ENCODE measurements at regions not wholly inside any gene's neighbourhood (a gene's known extent, or its start where the extent isn't known, plus 50 kb on each side); places are given as distances from the start of the nearest gene placed in this dataset.

DNA sequence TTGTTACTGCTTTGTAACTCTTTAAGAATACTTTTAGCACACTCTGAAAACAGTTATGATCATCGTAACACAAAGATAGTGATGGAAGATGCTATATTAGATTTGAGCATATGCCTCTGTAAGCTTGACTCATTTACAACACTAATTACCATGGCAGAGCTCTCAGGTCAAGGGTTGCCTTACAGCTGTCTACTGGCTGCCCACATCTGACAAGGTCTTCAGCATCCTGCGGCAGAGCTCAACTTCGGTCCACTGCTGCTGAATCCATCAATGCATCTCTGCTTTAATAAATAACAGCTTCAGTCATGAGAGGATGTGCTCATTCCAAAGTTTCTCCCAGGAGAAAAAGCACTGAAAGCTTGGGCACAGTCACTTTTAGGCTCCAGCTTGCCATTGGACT, 449.4 kb downstream of the RASEF start:
- H3K27ac ChIP-seq = no peak overlapping the region
- POLR2A ChIA-PET = no interaction called here
- FAIRE-seq = no peak
- no peak for ATAC-seq
- TF ChIP-seq HOXA7 (CRISPR knock-in tag; IDR thresholded peaks at IDR 0.05) (no peak), SMC3 (IDR thresholded peaks at IDR 0.05) (no peak), JUNB (IDR thresholded peaks at IDR 0.05) (no peak), RFX5 (IDR thresholded peaks at IDR 0.05) (no peak), TP53 (CRISPR knock-in tag; IDR thresholded peaks at IDR 0.05) (no peak), MAFK (IDR thresholded peaks at IDR 0.05; ENCODE audit: partially characterized antibody) (no peak), RCOR1 (IDR thresholded peaks at IDR 0.05; ENCODE audit: low read depth, low read length) (no peak), TFCP2L1 (CRISPR knock-in tag; IDR thresholded peaks at IDR 0.05) (no peak), ATOH8 (CRISPR knock-in tag; IDR thresholded peaks at IDR 0.05; ENCODE audit: low read depth) (no peak), ELK1 (IDR thresholded peaks at IDR 0.05; ENCODE audit: low read depth, low read length) (no peak), FOSL2 (IDR thresholded peaks at IDR 0.05) (no peak), FOSL2 (CRISPR knock-in tag; IDR thresholded peaks at IDR 0.05) (no peak), EP300 (IDR thresholded peaks at IDR 0.05) (no peak), HDAC2 (IDR thresholded peaks at IDR 0.05) (no peak), ESRRA (IDR thresholded peaks at IDR 0.05; ENCODE audit: borderline replicate concordance, low read length) (no peak), FOSB (CRISPR knock-in tag; IDR thresholded peaks at IDR 0.05) (no peak), MAX (IDR thresholded peaks at IDR 0.05) (no peak)
- TF ChIP-seq, protein P1, sequence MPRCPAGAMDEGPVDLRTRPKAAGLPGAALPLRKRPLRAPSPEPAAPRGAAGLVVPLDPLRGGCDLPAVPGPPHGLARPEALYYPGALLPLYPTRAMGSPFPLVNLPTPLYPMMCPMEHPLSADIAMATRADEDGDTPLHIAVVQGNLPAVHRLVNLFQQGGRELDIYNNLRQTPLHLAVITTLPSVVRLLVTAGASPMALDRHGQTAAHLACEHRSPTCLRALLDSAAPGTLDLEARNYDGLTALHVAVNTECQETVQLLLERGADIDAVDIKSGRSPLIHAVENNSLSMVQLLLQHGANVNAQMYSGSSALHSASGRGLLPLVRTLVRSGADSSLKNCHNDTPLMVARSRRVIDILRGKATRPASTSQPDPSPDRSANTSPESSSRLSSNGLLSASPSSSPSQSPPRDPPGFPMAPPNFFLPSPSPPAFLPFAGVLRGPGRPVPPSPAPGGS (IDR thresholded peaks at IDR 0.05) = no peak
- TF ChIP-seq, protein P2, sequence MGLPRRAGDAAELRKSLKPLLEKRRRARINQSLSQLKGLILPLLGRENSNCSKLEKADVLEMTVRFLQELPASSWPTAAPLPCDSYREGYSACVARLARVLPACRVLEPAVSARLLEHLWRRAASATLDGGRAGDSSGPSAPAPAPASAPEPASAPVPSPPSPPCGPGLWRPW (IDR thresholded peaks at IDR 0.05) = no peak
- TF ChIP-seq, protein P3, sequence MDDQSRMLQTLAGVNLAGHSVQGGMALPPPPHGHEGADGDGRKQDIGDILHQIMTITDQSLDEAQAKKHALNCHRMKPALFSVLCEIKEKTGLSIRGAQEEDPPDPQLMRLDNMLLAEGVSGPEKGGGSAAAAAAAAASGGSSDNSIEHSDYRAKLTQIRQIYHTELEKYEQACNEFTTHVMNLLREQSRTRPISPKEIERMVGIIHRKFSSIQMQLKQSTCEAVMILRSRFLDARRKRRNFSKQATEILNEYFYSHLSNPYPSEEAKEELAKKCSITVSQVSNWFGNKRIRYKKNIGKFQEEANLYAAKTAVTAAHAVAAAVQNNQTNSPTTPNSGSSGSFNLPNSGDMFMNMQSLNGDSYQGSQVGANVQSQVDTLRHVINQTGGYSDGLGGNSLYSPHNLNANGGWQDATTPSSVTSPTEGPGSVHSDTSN (IDR thresholded peaks at IDR 0.05) = no peak
- 81% methylated on average over 3 of the region's 3 CpGs for WGBS (ENCODE audit: missing lambda C conversion rate)
- no peak overlapping the region for H3K4me2 ChIP-seq
- CTCF ChIA-PET = no interaction called here
- H3K9me3 ChIP-seq = no peaks in the 10 kb centered on the region
- H3K4me3 ChIP-seq = no peak overlapping the region
- no peak for DNase-seq (ENCODE audit: low read depth in 1 of 2, low spot score in 1 of 2)
- no peaks in the 10 kb centered on the region for H3K4me1 ChIP-seq

GRCh38 chr9:82616545-82616944, 446.4 kb downstream of the RASEF start:
- 33% methylated on average over 3 of the region's 3 CpGs for WGBS (ENCODE audit: missing lambda C conversion rate)
- no peak for FAIRE-seq
- Histone ChIP-seq H3K4me1 (no peaks in the 10 kb centered on the region), H3K27ac (no peak overlapping the region), H3K9me3 (no peaks in the 10 kb centered on the region), H3K4me2 (no peak overlapping the region), H3K4me3 (no peak overlapping the region)
- TF ChIP-seq TP53 (CRISPR knock-in tag; IDR thresholded peaks at IDR 0.05) = no peak
- no peak for TF ChIP-seq KDM5A (IDR thresholded peaks at IDR 0.05)
- TF ChIP-seq FOSL2 (IDR thresholded peaks at IDR 0.05) = no peak
- TF ChIP-seq FOSL2 (CRISPR knock-in tag; IDR thresholded peaks at IDR 0.05) = no peak
- TF ChIP-seq CEBPB (IDR thresholded peaks at IDR 0.05) = no peak
- no peak for TF ChIP-seq SREBF2 (IDR thresholded peaks at IDR 0.05)
- no peak for TF ChIP-seq HOXB13 (CRISPR knock-in tag; IDR thresholded peaks at IDR 0.05; ENCODE audit: low read depth)
- no peak for TF ChIP-seq NFE2L2 (conservative IDR thresholded peaks at IDR 0.05; ENCODE audit: low read length)
- TF ChIP-seq RCOR1 (IDR thresholded peaks at IDR 0.05; ENCODE audit: low read depth, low read length) = no peak
- TF ChIP-seq ATOH8 (CRISPR knock-in tag; IDR thresholded peaks at IDR 0.05; ENCODE audit: low read depth) = no peak
- TF ChIP-seq ELK1 (IDR thresholded peaks at IDR 0.05; ENCODE audit: low read depth, low read length) = no peak
- ChIA-PET POLR2A (no interaction called here), CTCF (interaction anchor here (1.0 to 5.0 kb wide), 2 partner anchors 9 to 345 kb away, joined by 3 to 39 read pairs; no protein-coding TSS in a partner anchor)
- no peak for ATAC-seq
- DNase-seq (ENCODE audit: low read depth in 1 of 2, low spot score in 1 of 2) = no peak

Data from A549 (cell line).